ENCODE measurements at regions not wholly inside any gene's neighbourhood (a gene's known extent, or its start where the extent isn't known, plus 50 kb on each side); places are given as distances from the start of the nearest gene placed in this dataset.

DNA sequence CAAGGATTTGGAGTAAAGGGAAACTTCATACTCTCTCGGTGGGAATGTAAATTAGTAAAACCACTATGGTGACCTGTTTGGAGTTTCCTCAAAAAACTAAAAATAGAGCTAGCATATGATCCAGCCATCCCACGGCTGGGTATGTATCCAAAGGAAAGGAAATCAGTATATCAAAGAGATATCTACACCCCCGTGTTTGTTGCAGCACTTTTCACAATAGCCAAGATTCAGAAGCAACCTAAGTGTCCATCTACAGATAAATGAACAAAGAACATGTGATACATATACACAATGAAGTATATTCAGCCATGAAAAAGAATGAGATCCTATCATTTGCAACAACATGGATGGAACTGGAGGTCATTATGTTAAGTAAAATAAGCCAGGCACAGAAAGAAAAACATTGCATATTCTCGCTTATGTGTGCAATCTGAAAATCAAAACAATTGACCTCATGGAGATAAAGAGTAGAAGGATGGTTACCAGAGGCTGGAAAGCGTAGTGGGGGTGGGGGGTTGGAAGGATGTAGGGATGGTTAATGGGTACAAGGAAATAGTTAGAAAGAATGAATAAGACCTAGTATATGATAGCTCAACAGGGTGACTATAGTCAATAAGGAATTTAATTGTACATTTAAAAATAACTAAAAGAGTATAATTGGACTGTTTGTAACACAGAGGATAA, 468.0 kb downstream of the BCAT1 start:
- no peak for TF ChIP-seq POLR2A (IDR thresholded peaks at IDR 0.05)
- TF ChIP-seq, protein P1, sequence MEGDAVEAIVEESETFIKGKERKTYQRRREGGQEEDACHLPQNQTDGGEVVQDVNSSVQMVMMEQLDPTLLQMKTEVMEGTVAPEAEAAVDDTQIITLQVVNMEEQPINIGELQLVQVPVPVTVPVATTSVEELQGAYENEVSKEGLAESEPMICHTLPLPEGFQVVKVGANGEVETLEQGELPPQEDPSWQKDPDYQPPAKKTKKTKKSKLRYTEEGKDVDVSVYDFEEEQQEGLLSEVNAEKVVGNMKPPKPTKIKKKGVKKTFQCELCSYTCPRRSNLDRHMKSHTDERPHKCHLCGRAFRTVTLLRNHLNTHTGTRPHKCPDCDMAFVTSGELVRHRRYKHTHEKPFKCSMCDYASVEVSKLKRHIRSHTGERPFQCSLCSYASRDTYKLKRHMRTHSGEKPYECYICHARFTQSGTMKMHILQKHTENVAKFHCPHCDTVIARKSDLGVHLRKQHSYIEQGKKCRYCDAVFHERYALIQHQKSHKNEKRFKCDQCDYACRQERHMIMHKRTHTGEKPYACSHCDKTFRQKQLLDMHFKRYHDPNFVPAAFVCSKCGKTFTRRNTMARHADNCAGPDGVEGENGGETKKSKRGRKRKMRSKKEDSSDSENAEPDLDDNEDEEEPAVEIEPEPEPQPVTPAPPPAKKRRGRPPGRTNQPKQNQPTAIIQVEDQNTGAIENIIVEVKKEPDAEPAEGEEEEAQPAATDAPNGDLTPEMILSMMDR (IDR thresholded peaks at IDR 0.05), result no peak
